T-helper 1 cell treated with Interleukin-12 subunit alpha and Interleukin-12 subunit beta and Interleukin-4 antibody, amounts not matched to agents 30 μg/mL and 1 μg/mL, for 36 hours (primary cell): ENCODE measurements at regions not wholly inside any gene's neighbourhood (a gene's known extent, or its start where the extent isn't known, plus 50 kb on each side); places are given as distances from the start of the nearest gene placed in this dataset.
"Not testable (repeated sequence)": the region's sequence is repeated elsewhere in the genome, so short reads cannot be mapped to it uniquely, and the experiment has no call there.

ENCODE experiments used
- H3K27ac Mint-ChIP-seq: one replicate; pipeline ENCODE4 v1.8.0; 2021; ENCODE audit warnings: mild to moderate bottlenecking, mixed read lengths
- H3K27me3 Mint-ChIP-seq: one replicate; pipeline ENCODE4 v1.8.0; 2021; ENCODE audit warnings: low read depth, mixed read lengths
- H3K36me3 Mint-ChIP-seq: one replicate; pipeline ENCODE4 v1.8.0; 2021; ENCODE audit warnings: low read depth, mixed read lengths
- H3K4me1 Mint-ChIP-seq: one replicate; pipeline ENCODE4 v1.8.0; 2021; ENCODE audit warnings: low read depth, mixed read lengths
- H3K4me3 Mint-ChIP-seq: one replicate; pipeline ENCODE4 v1.8.0; 2021; ENCODE audit warnings: mild to moderate bottlenecking, moderate library complexity, mixed read lengths
- H3K9me3 Mint-ChIP-seq: one replicate; pipeline ENCODE4 v1.8.0; 2021; ENCODE audit warnings: mixed read lengths

DNA sequence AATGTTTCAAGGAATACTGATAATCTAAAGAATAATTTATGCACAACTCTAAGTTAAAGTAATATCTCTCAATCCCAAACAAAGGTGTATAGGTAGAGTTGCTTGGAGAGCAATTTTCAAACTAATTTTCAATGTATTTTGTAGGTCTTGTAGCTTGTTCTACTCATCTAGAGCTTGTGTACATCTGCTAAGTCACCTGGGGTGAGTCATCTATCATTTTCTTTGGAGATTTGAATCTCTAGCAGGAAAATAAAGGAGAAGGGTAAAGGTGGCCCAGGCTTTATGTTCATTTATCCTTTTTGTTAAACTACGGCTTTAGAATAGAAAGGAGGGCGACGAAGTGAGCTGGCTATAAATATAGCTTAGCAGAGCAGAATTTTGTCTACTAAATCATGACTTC, 76.8 kb upstream of the THUMPD2 start:
- H3K4me1 Mint-ChIP-seq = no peaks in the 10 kb centered on the region
- H3K27ac Mint-ChIP-seq = no peak overlapping the region
- H3K4me3 Mint-ChIP-seq = no peak overlapping the region
- H3K9me3 Mint-ChIP-seq = no peaks in the 10 kb centered on the region
- peaks cover 24% of the 10 kb centered on the region for H3K27me3 Mint-ChIP-seq
- no peaks in the 10 kb centered on the region for H3K36me3 Mint-ChIP-seq

DNA sequence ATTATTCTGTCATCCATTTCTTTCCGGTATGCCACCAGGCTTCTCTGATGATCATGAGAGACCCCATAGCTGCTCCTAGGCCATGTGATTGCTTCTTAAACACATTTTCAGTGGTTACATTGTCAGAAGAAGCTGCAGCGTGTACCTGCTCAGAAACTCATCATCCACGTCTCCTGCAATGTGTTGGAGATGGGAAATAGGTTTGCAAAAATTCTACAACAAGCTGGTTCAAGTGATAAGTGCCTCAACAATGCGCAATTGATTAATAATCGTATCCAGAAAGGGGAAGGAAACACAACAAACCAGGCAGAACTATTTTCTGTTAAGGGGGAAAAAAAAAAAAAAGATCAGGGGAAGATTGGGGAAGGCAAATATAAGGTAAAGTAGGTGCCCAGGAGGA, 75.7 kb upstream of the THUMPD2 start:
- H3K4me1 Mint-ChIP-seq = no peaks in the 10 kb centered on the region
- H3K27ac Mint-ChIP-seq = no peak overlapping the region
- H3K4me3 Mint-ChIP-seq = no peak overlapping the region

DNA sequence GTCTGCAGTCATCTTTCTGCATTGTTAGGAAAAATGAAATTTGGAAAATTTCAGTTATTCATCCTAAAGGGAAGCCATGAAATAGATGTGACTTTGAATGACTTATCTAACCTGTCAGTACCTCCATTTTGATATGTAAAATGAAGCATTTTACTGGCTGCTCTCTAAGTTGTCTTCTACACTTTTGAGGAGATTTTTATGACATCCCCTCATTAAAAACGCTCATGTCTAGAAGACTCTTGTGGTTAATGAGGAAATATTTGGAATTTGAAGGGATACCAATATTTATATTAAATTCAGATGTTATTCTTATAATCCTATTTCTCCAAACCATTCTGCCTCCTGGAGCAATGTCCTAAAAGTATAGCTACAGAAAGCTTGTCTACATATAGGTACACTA, 73.8 kb upstream of the THUMPD2 start:
- Mint-ChIP-seq H3K36me3 (no peaks in the 10 kb centered on the region), H3K4me1 (no peaks in the 10 kb centered on the region), H3K4me3 (no peak overlapping the region), H3K27me3 (peaks cover 24% of the 10 kb centered on the region), H3K9me3 (no peaks in the 10 kb centered on the region), H3K27ac (no peak overlapping the region)

More for the DNA sequence above, 75.7 kb upstream of the THUMPD2 start:
- H3K9me3 Mint-ChIP-seq = no peaks in the 10 kb centered on the region
- no peaks in the 10 kb centered on the region for H3K36me3 Mint-ChIP-seq
- peaks cover 24% of the 10 kb centered on the region for H3K27me3 Mint-ChIP-seq

DNA sequence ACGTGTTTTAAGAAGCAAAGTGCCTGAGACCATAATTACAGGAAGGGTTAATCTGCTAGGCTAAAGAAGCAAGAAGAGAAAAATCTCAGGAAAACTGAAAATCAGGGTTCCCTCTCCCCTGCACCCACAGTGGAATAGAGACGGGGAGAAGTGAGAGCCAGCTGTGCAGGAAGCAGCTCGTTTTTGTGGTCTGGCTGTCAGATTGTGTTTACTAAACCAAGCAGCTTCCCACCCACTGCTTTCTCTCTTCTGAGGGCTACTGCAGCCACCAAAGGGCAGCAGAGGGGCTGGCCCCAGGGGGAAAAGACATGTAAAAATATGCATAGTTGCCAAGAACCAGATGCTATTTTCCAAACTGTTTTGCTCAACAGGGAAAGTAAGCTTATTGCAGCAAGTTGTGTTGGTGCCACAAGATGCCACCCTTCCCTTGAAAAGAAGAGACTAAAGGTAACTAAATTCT, 72.6 kb upstream of the THUMPD2 start:
- peaks cover 25% of the 10 kb centered on the region for H3K27me3 Mint-ChIP-seq
- H3K4me1 Mint-ChIP-seq = no peaks in the 10 kb centered on the region
- H3K9me3 Mint-ChIP-seq = no peaks in the 10 kb centered on the region
- H3K4me3 Mint-ChIP-seq = no peak overlapping the region
- H3K27ac Mint-ChIP-seq = no peak overlapping the region
- no peaks in the 10 kb centered on the region for H3K36me3 Mint-ChIP-seq

DNA sequence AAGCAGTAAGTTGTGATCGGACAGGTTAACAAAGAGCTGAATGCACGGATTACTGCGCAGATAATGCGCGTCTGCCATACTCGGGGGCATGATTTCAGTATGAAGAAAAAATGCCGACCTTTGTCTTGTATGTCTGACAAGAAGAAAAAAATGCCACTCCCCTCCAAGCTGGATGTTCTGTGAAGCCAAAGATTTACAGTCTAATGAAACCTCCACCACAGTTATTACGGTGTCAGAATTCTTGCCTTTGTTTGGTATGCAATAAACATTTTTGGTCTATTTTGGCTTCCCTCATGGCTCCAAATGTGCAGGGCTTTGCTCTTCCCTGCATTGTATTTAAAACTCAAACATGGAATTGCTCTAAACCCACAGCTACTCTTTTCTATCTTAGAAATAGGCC, 72.2 kb upstream of the THUMPD2 start:
- Mint-ChIP-seq H3K36me3 (no peaks in the 10 kb centered on the region), H3K4me1 (no peaks in the 10 kb centered on the region), H3K27me3 (peaks cover 23% of the 10 kb centered on the region), H3K27ac (no peak overlapping the region), H3K4me3 (no peak overlapping the region), H3K9me3 (no peaks in the 10 kb centered on the region)

DNA sequence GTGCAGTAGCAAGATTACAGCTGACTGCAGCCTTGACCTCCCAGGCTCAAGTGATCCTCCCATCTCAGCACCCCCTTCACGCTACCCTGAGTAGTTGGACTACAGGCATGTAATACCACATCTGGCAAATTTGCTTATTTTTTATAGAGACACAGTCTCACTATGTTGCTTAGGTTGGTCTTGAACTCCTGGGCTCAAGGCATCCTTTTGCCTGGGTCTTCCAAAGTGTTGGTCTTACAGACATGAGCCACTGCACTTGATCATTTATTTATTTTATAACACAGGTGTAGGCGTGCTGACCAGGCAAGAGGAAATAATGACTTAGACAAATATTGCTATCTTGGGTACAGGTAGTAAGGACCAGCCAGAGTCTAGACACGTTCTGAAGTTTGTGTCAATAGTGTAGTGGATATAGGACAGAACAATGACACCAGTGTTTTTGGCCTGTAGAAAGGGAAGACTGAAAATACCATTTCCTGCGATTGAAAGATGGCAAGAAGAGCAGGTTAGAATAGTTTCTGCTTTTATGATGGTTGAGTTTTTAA, 71.0 kb upstream of the THUMPD2 start:
- H3K4me3 Mint-ChIP-seq = no peak overlapping the region
- no peak overlapping the region for H3K27ac Mint-ChIP-seq
- peaks cover 14% of the 10 kb centered on the region for H3K27me3 Mint-ChIP-seq
- H3K4me1 Mint-ChIP-seq = no peaks in the 10 kb centered on the region
- no peaks in the 10 kb centered on the region for H3K9me3 Mint-ChIP-seq
- H3K36me3 Mint-ChIP-seq = no peaks in the 10 kb centered on the region

DNA sequence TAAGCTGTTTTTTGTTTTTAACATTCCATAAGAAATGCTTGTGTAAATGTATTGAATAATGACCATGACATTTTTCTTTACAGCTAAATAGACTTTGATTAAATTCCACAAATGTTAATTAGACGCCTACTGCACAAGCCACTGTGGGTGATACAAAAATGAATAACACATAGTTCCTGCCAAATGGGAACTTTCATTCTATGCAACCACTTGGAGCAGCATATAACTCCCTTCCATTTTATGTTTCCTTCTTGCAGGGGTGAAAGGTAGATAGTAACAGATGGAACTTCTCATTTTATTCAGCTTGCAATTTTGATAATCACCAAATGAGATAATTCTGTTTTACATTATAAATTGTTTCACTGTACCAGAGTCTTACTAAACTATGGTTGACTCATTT, 70.0 kb upstream of the THUMPD2 start:
- Mint-ChIP-seq H3K4me3 (no peak overlapping the region), H3K27me3 (peaks cover 8% of the 10 kb centered on the region), H3K36me3 (no peaks in the 10 kb centered on the region), H3K4me1 (no peaks in the 10 kb centered on the region), H3K27ac (no peak overlapping the region), H3K9me3 (no peaks in the 10 kb centered on the region)

DNA sequence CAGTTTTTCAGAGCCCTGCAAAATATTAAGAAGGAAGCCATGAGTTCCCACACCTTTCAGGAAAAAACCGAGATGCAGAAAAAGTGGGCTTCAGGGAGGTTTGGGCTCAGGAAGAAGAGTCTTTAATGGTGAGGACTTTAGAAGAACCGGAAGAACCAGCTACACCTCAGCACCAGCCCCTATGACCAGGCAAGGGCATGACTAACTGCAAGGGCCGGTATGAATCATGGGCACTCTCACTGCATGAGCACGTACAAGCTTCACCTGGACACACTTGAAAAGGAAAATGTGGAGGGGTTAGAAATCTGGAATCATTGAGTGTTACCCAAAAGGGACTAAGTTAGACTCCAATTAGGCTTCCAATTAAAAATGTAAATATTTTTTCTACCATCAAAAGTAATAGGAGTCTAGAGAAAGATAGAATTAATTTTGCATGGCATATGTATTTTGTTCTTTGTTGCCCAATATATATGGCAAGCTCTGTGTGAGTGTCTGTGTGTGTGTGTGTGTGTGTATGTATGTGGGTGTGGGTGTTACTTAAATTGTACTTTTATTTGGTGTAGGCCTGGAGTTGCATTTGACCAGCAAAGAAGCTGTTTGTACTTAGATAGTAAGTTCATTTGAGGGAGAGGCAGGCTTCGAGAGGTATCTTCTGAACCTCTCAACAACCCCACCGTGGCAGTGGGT, 66.5 kb upstream of the THUMPD2 start:
- Mint-ChIP-seq H3K27ac (no peak overlapping the region), H3K4me1 (no peaks in the 10 kb centered on the region), H3K4me3 (no peak overlapping the region), H3K9me3 (no peaks in the 10 kb centered on the region), H3K27me3 (peaks cover 3% of the 10 kb centered on the region), H3K36me3 (no peaks in the 10 kb centered on the region)

DNA sequence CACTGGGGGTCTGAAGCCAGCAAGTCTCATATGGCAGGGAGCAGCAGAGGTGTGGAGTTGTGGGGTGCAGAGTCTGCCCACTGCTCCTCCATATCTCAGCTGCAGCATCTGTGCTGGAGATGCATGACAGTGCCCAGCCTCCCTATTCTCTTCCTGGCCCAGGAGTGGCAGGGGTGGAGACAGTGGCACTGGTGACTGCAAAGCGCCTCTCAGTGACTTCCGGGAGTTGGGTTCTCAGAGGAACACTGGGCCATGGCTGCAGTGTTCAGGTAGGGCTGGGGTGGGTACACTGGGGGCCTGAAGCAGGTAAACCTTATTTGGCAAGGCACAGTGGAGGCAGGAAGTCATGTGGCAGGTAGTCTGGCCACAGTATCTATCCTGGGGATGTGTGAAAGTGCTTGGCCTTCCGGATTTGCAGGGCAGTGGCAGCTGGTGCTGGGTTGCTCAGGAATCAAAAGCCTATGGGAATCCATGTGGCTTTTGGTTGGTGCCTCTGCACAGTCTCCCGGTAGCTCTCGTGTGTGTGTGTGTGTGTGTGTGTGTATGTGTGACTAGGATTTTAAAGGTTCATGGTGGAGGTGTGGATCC, 60.3 kb upstream of the THUMPD2 start:
- no peak overlapping the region for H3K27ac Mint-ChIP-seq
- no peak overlapping the region for H3K4me3 Mint-ChIP-seq
- H3K27me3 Mint-ChIP-seq = no peaks in the 10 kb centered on the region
- H3K9me3 Mint-ChIP-seq = peaks cover 11% of the 10 kb centered on the region
- H3K4me1 Mint-ChIP-seq = peaks cover 3% of the 10 kb centered on the region
- no peaks in the 10 kb centered on the region for H3K36me3 Mint-ChIP-seq

DNA sequence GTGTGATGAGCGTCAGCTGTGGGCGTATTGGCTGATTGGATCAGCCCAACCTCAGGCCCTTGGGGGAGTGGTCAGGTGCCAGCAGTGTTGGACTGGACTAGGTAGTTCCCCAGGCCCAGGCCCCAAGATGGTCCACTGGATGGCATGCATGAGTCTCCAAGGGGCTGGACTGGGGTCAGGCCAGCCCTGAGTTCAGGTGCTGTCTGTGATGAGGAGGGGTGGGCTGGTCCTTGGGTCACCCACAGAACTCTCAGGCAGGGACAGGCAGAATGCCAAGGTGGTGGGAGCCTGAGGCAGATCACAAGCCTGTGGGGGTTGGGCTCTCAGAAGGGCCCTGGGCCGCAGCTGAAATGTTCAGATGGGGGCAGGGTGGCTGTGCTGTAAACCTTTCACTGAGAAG, 59.5 kb upstream of the THUMPD2 start:
- H3K27ac Mint-ChIP-seq = no peak overlapping the region

DNA sequence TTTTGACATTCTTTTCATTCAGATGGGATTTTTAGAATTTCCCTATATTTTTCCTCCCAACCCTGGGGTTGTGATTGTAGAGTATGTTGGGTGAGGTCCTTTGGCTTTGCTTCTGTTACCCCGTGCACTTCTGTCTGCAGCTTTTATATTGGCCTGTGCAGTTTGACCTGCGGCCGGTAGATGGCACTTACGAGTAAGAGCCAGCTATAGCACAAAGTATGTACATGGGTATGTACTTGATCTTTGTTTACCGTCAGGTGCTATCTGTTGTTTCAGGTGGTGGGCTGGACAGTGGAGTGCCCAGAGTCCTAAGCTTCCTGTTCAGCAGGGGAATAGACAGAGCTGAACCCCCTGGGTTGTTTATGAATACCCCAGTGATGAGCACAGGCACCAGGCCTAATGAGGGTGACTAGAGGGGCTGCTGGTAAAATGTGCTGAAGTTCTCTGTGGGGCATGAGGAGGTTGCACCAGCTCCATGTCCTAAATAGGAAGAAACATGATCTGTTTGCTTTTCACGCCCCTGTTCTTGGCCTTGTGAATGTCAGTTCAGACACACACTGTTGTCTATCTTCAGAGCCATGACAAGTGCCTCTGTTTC, 58.9 kb upstream of the THUMPD2 start:
- Mint-ChIP-seq H3K4me1 (peaks cover 3% of the 10 kb centered on the region), H3K9me3 (peaks cover 11% of the 10 kb centered on the region), H3K27me3 (no peaks in the 10 kb centered on the region), H3K4me3 (no peak overlapping the region), H3K27ac (no peak overlapping the region), H3K36me3 (no peaks in the 10 kb centered on the region)

More for the DNA sequence above, 59.5 kb upstream of the THUMPD2 start:
- Mint-ChIP-seq H3K36me3 (no peaks in the 10 kb centered on the region), H3K4me3 (no peak overlapping the region), H3K9me3 (peaks cover 11% of the 10 kb centered on the region), H3K4me1 (peaks cover 3% of the 10 kb centered on the region), H3K27me3 (no peaks in the 10 kb centered on the region)

DNA sequence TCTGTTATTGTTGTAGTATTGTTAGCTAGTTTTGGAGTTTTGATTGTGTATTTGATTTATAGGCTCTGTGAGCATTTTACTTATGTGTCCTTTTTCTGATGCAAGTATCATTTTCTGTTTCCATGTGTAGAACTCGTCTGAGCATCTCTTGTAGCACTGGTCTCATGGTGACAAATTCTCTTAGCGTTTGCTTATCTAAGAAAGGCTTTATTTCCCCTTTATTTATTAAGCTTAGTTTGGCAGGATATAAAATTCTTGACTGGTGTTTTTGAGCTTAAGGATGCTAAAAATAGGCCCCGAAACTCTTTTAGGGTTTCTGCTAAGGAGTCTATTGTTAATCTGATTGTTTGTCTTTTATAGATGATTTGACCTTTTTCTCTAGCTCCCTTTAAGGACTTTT, 57.6 kb upstream of the THUMPD2 start:
- Mint-ChIP-seq H3K9me3 (peaks cover 11% of the 10 kb centered on the region), H3K4me1 (peaks cover 3% of the 10 kb centered on the region), H3K4me3 (no peak overlapping the region)

DNA sequence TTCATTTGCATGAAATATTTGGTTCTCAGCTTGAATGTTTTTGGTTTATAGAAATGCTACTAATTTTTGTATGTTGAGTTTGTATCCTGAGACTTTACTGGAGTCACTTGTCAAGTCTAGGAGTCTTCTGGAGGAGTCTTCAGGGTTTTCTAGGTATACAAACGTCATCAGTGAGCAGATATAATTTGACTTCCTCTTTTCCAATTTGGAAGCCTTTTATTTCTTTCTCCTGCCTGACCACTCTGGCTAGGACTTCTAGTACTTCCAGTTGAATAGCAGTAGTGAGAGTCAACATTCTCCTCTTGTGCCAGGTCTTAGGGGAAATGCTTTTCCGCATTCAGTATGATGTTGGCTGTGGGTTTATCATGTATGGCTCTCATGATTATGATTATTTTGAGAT, 55.4 kb upstream of the THUMPD2 start:
- H3K27ac Mint-ChIP-seq = no peak overlapping the region
- no peaks in the 10 kb centered on the region for H3K27me3 Mint-ChIP-seq
- no peaks in the 10 kb centered on the region for H3K36me3 Mint-ChIP-seq
- H3K4me3 Mint-ChIP-seq = no peak overlapping the region
- peaks cover 11% of the 10 kb centered on the region for H3K9me3 Mint-ChIP-seq
- no peaks in the 10 kb centered on the region for H3K4me1 Mint-ChIP-seq

More for the DNA sequence above, 57.6 kb upstream of the THUMPD2 start:
- Mint-ChIP-seq H3K36me3 (no peaks in the 10 kb centered on the region), H3K27me3 (no peaks in the 10 kb centered on the region), H3K27ac (no peak overlapping the region)

DNA sequence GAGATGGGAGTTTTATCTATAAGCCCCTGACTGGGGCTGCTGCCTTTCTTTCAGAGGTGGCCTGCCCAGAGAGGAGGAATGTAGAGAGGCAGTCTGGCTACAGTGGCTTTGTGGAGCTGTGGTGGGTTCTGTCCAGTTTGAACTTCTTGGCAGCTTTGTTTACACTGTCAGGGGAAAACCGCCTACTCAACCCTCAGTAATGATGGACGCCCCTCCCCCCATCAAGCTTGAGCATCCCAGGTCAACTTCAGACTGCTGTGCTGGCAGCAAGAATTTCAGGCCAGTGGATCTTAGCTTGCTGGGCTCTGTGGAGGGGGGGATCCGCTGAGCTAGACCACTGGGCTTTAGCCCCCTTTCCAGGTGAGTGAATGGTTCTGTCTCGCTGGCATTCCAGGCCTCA, 51.6 kb upstream of the THUMPD2 start:
- not testable (repeated sequence) for H3K4me1 Mint-ChIP-seq, H3K4me3 Mint-ChIP-seq, H3K9me3 Mint-ChIP-seq, H3K36me3 Mint-ChIP-seq, H3K27me3 Mint-ChIP-seq, H3K27ac Mint-ChIP-seq
